ENCODE measurements at regions not wholly inside any gene's neighbourhood (a gene's known extent, or its start where the extent isn't known, plus 50 kb on each side); places are given as distances from the start of the nearest gene placed in this dataset.

- no peak for TF ChIP-seq CTCF (conservative IDR thresholded peaks at IDR 0.05)
- H3K27ac ChIP-seq, result no peak overlapping the region
Observed at GRCh38 chr18:41077076-41077475, 878.0 kb upstream of the PIK3C3 start.

GRCh38 chr18:41075212-41075611, 879.8 kb upstream of the PIK3C3 start:
- no peak for TF ChIP-seq CTCF (conservative IDR thresholded peaks at IDR 0.05)
- no peak overlapping the region for H3K27ac ChIP-seq

- no peak overlapping the region for H3K27ac ChIP-seq
Observed at GRCh38 chr18:41073372-41073954, 881.6 kb upstream of the PIK3C3 start.

GRCh38 chr18:41072946-41073345, 882.1 kb upstream of the PIK3C3 start:
- no peak overlapping the region for H3K27ac ChIP-seq
- no peak for TF ChIP-seq CTCF (conservative IDR thresholded peaks at IDR 0.05)

More at GRCh38 chr18:41073372-41073954, 881.6 kb upstream of the PIK3C3 start:
- no peak for TF ChIP-seq CTCF (conservative IDR thresholded peaks at IDR 0.05)

- no peak overlapping the region for H3K27ac ChIP-seq
- TF ChIP-seq CTCF (conservative IDR thresholded peaks at IDR 0.05), result no peak
Observed at GRCh38 chr18:41071826-41072225, 883.2 kb upstream of the PIK3C3 start.

- no peak overlapping the region for H3K27ac ChIP-seq
- TF ChIP-seq CTCF (conservative IDR thresholded peaks at IDR 0.05), result no peak
Observed at GRCh38 chr18:41069167-41069566, 885.9 kb upstream of the PIK3C3 start.

- TF ChIP-seq CTCF (conservative IDR thresholded peaks at IDR 0.05), result no peak
- no peak overlapping the region for H3K27ac ChIP-seq
Observed at GRCh38 chr18:41064916-41065315, 890.1 kb upstream of the PIK3C3 start.

All from VCaP (cell line).